HG02938 (cell line): ENCODE measurements at regions not wholly inside any gene's neighbourhood (a gene's known extent, or its start where the extent isn't known, plus 50 kb on each side); places are given as distances from the start of the nearest gene placed in this dataset.

Source experiments
- ATAC-seq: cut with Tn5 transposase; IDR thresholded peaks from one replicate; pipeline ENCODE4 v1.9.1; 2021; ENCODE audit warnings: mild to moderate bottlenecking, moderate library complexity; ENCODE audit not compliant: unreplicated experiment

- ATAC-seq = no peak
Observed at GRCh38 chr10:62652564-62652963, 152.0 kb upstream of the ADO start.

GRCh38 chr10:62653254-62653653, 151.3 kb upstream of the ADO start:
- ATAC-seq = peak; percentile 75

GRCh38 chr10:62654966-62655336, 149.6 kb upstream of the ADO start:
- ATAC-seq = no peak

- peak; percentile 79 for ATAC-seq
Observed at GRCh38 chr10:62655337-62655994, 149.1 kb upstream of the ADO start.

GRCh38 chr10:62657244-62657835, 147.2 kb upstream of the ADO start:
- no peak for ATAC-seq

- no peak for ATAC-seq
Observed at GRCh38 chr10:62658516-62658915, 146.0 kb upstream of the ADO start.

GRCh38 chr10:62661143-62661542, 143.4 kb upstream of the ADO start:
- no peak for ATAC-seq

- no peak for ATAC-seq
Observed at GRCh38 chr10:62662486-62662885, 142.0 kb upstream of the ADO start.

- no peak for ATAC-seq
Observed at GRCh38 chr10:62665771-62666170, 138.7 kb upstream of the ADO start.

- ATAC-seq = no peak
Observed at GRCh38 chr10:62666275-62666674, 138.2 kb upstream of the ADO start.

- no peak for ATAC-seq
Observed at GRCh38 chr10:62669341-62669740, 135.2 kb upstream of the ADO start.

GRCh38 chr10:62671104-62671503, 133.4 kb upstream of the ADO start:
- ATAC-seq = no peak

- peak; percentile 95 for ATAC-seq
Observed at GRCh38 chr10:62681211-62681940, 123.1 kb upstream of the ADO start.

GRCh38 chr10:62684911-62685310, 119.6 kb upstream of the ADO start:
- ATAC-seq = no peak

- no peak for ATAC-seq
Observed at GRCh38 chr10:62687230-62687748, 117.2 kb upstream of the ADO start.

GRCh38 chr10:62688971-62689700, 115.4 kb upstream of the ADO start:
- ATAC-seq = no peak

- ATAC-seq = no peak
Observed at GRCh38 chr10:62689712-62690111, 114.8 kb upstream of the ADO start.

GRCh38 chr10:62690703-62691102, 113.8 kb upstream of the ADO start:
- no peak for ATAC-seq

GRCh38 chr10:62691336-62691735, 113.2 kb upstream of the ADO start:
- no peak for ATAC-seq

- no peak for ATAC-seq
Observed at GRCh38 chr10:62692085-62692484, 112.4 kb upstream of the ADO start.

GRCh38 chr10:62693306-62693705, 111.2 kb upstream of the ADO start:
- ATAC-seq = no peak
